ENCODE measurements at regions not wholly inside any gene's neighbourhood (a gene's known extent, or its start where the extent isn't known, plus 50 kb on each side); places are given as distances from the start of the nearest gene placed in this dataset.

GRCh38 chr14:97344666-97345065, 547.5 kb downstream of the VRK1 start:
- no peak overlapping the region for H4K91ac ChIP-seq (ENCODE audit: insufficient read depth, low read depth, low read length)
- no peaks in the 10 kb centered on the region for H3K36me3 ChIP-seq (ENCODE audit: control insufficient read depth, insufficient read depth, low read length)
- H2BK120ac ChIP-seq (ENCODE audit: low read depth, low read length), result no peak overlapping the region
- H3K23ac ChIP-seq (ENCODE audit: low read depth, low read length), result no peak overlapping the region
- H3K9me3 ChIP-seq (ENCODE audit: control insufficient read depth, insufficient read depth, low read length), result peaks cover 25% of the 10 kb centered on the region
- H4K8ac ChIP-seq (ENCODE audit: low read depth in 2 of 2, low read length in 2 of 2), result no peak overlapping the region
- no peaks in the 10 kb centered on the region for H3K4me1 ChIP-seq (ENCODE audit: control insufficient read depth, insufficient read depth, low read length)
- no peak for ATAC-seq (ENCODE audit: low read depth)
- H2BK15ac ChIP-seq (ENCODE audit: low read depth, low read length), result no peak overlapping the region
- H3K4me2 ChIP-seq (ENCODE audit: low read depth, low read length), result no peak overlapping the region
- BruUV-seq (replicated peaks), result no TSS peak
- ChIA-PET CTCF (no interaction called here), POLR2A (ENCODE audit: unreplicated experiment) (no interaction called here)
- H2AK9ac ChIP-seq (replicated peaks; ENCODE audit: low read depth, low read length, poor library complexity), result no peak overlapping the region
- H3K4me3 ChIP-seq (ENCODE audit: insufficient read depth, low read depth, low read length), result no peak overlapping the region
- H4K5ac ChIP-seq (ENCODE audit: low read depth, low read length), result no peak overlapping the region
- no peak overlapping the region for H3K14ac ChIP-seq (replicated peaks; ENCODE audit: low read depth, low read length)
- no peaks in the 10 kb centered on the region for H3K9me1 ChIP-seq (ENCODE audit: insufficient read depth, low read length)
- no peak overlapping the region for H2AK5ac ChIP-seq (ENCODE audit: low read depth, low read length)
- H3K79me1 ChIP-seq (ENCODE audit: low read depth in 1 of 2, low read length in 2 of 2), result no peaks in the 10 kb centered on the region
- no peak overlapping the region for H3K27ac ChIP-seq (ENCODE audit: insufficient read depth, low read length)
- H2BK5ac ChIP-seq (ENCODE audit: low read depth, low read length, poor library complexity, severe bottlenecking), result no peak overlapping the region
- H2BK20ac ChIP-seq (ENCODE audit: low read depth, low read length), result no peak overlapping the region
- intact Hi-C loops (cut with micrococcal nuclease), result no loop called here
- no peak overlapping the region for H3K4ac ChIP-seq (ENCODE audit: low read depth, low read length)
- no peak overlapping the region for H3K9ac ChIP-seq (ENCODE audit: low read depth, low read length)
- H4K20me1 ChIP-seq (ENCODE audit: insufficient read depth, low read length), result no peaks in the 10 kb centered on the region
- in situ Hi-C loops (cut with MboI; ENCODE audit: low sequenced_read_pairs), result no loop called here
- no CpG with 5 or more reads among the region's 4 CpGs for WGBS, 2 experiments (ENCODE audit: extremely low coverage in 2 of 2, insufficient read length in 1 of 2)
- TF ChIP-seq POLR2A (IDR thresholded peaks at IDR 0.05; ENCODE audit: low read depth, low read length), result no peak
- TF ChIP-seq RCOR1 (IDR thresholded peaks at IDR 0.05; ENCODE audit: insufficient replicate concordance, low read length), result no peak
- no peak for TF ChIP-seq FOS (IDR thresholded peaks at IDR 0.05; ENCODE audit: low read depth, low read length)
- no peak for TF ChIP-seq CEBPB (IDR thresholded peaks at IDR 0.05; ENCODE audit: low read depth, low read length)
- no peak for TF ChIP-seq RAD21 (IDR thresholded peaks at IDR 0.05; ENCODE audit: low read length)
- no peak for TF ChIP-seq MXI1 (IDR thresholded peaks at IDR 0.05; ENCODE audit: borderline replicate concordance, low read depth, low read length)
- TF ChIP-seq BHLHE40 (IDR thresholded peaks at IDR 0.05; ENCODE audit: low read depth, low read length), result no peak
- no peak for TF ChIP-seq RFX5 (IDR thresholded peaks at IDR 0.05; ENCODE audit: low read depth, low read length)
- no peak for TF ChIP-seq CTCF (conservative IDR thresholded peaks at IDR 0.05; ENCODE audit: low read depth, low read length)
- dilution Hi-C loops (cut with HindIII; ENCODE audit: low sequenced_read_pairs, unreplicated experiment), result no loop called here
- H3K18ac ChIP-seq (ENCODE audit: low read depth, low read length), result no peak overlapping the region
- no peaks in the 10 kb centered on the region for H3K27me3 ChIP-seq (ENCODE audit: control insufficient read depth, insufficient read depth, low read length)
- no peak overlapping the region for H3K56ac ChIP-seq (ENCODE audit: extremely low read depth, insufficient read depth, low read length)
- DNase-seq, result no peak
- H2AFZ ChIP-seq (replicated peaks; ENCODE audit: low read length, poor library complexity), result no peak overlapping the region

Measured in IMR-90 (cell line).